Fibroblast of lung (primary cell): ENCODE measurements at regions not wholly inside any gene's neighbourhood (a gene's known extent, or its start where the extent isn't known, plus 50 kb on each side); places are given as distances from the start of the nearest gene placed in this dataset.

ENCODE experiments used
- DNase-seq, 2 donors: peaks; one replicate each; pipeline versions ENCODE4 v3.0.0 to v3.0.0-alpha.2; 2010; ENCODE audit warnings: low read depth in 2 of 2
- H2AFZ ChIP-seq: 2 replicates; pipeline ENCODE4 v1.5.1; 2012; ENCODE audit warnings: low read length, control low read depth, inconsistent platforms
- H3K27ac ChIP-seq: 2 replicates; pipeline ENCODE4 v1.5.1; 2011; ENCODE audit warnings: low read length, control low read depth; ENCODE audit not compliant: insufficient read depth
- H3K27me3 ChIP-seq: 2 replicates; pipeline ENCODE4 v1.5.1; 2011; ENCODE audit warnings: mild to moderate bottlenecking, low read length; ENCODE audit not compliant: control insufficient read depth, insufficient read depth
- H3K36me3 ChIP-seq: 2 replicates; pipeline ENCODE4 v1.5.1; 2011; ENCODE audit warnings: low read length; ENCODE audit not compliant: control insufficient read depth, insufficient read depth
- H3K4me1 ChIP-seq: 2 replicates; pipeline ENCODE4 v1.5.1; 2011; ENCODE audit warnings: low read length; ENCODE audit not compliant: control insufficient read depth, insufficient read depth; ENCODE audit errors: extremely low read depth
- H3K4me2 ChIP-seq: 2 replicates; pipeline ENCODE4 v1.5.1; 2011; ENCODE audit warnings: low read length, control low read depth; ENCODE audit not compliant: insufficient read depth; ENCODE audit errors: extremely low read depth
- H3K4me3 ChIP-seq, 4 experiments: fragments of 200-600 bp in 1 of 4; sonication (generic) in 1 of 4; replicated peaks in 1 of 4; 2 replicates each; pipeline ENCODE4 v1.5.1; 2011 to 2016; ENCODE audit warnings: low read length in 4 of 4, low read depth in 3 of 4, mild to moderate bottlenecking in 3 of 4, control low read depth in 2 of 4, inconsistent platforms in 1 of 4, mixed read lengths in 1 of 4; ENCODE audit not compliant: insufficient read depth in 1 of 4; ENCODE audit errors: control extremely low read depth in 1 of 4
- H3K79me2 ChIP-seq: 2 replicates; pipeline ENCODE4 v1.5.1; 2012; ENCODE audit warnings: mild to moderate bottlenecking, low read length, inconsistent platforms; ENCODE audit not compliant: control insufficient read depth, insufficient read depth
- H3K9ac ChIP-seq: 2 replicates; pipeline ENCODE4 v1.5.1; 2011; ENCODE audit warnings: mild to moderate bottlenecking, low read length, control low read depth; ENCODE audit not compliant: insufficient read depth
- H3K9me3 ChIP-seq: 2 replicates; pipeline ENCODE4 v1.5.1; 2012; ENCODE audit warnings: low read depth, low read length; ENCODE audit not compliant: control insufficient read depth, insufficient read depth
- H4K20me1 ChIP-seq: 2 replicates; pipeline ENCODE4 v1.5.1; 2011; ENCODE audit warnings: low read length; ENCODE audit not compliant: control insufficient read depth, insufficient read depth; ENCODE audit errors: extremely low read depth
- CTCF ChIP-seq, 2 donors: IDR thresholded peaks in 1 of 2; conservative IDR thresholded peaks in 1 of 2; 1 replicate in 1 of 2; 2 replicates in 1 of 2; pipeline ENCODE4 v1.5.1; 2011 to 2012; ENCODE audit warnings: low read length in 2 of 2, control low read depth in 1 of 2, inconsistent platforms in 1 of 2, low read depth in 1 of 2, mild to moderate bottlenecking in 1 of 2
- EZH2 ChIP-seq: IDR thresholded peaks from 2 replicates; pipeline ENCODE4 v1.5.1; 2012; ENCODE audit warnings: low read length, control low read depth, mild to moderate bottlenecking; ENCODE audit errors: missing control alignments

DNA sequence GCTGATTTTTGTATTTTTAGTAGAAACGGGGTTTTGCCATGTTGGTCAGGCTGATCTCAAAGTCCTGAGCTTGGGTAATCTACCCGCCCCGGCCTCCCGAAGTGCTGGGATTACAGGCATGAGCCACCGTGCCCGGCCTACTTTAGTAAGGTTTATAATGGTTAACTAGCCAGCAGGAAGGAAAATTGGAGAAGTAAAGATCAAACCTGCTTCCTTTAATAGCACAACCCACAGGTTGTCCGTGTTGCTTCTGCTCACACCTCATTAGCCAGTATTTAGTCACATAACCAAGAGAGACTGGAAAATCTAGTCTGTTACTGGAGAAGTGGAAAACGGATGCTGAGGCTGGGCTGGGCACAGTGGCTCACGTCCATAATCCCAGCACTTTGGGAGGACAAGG is 51.9 kb upstream of the TBL1XR1 start:
- H3K79me2 ChIP-seq, result no peaks in the 10 kb centered on the region
- no peak overlapping the region for H2AFZ ChIP-seq
- no peaks in the 10 kb centered on the region for H3K36me3 ChIP-seq
- no peak overlapping the region for H3K4me3 ChIP-seq
- no peak overlapping the region for H3K4me2 ChIP-seq
- H3K9me3 ChIP-seq, result no peaks in the 10 kb centered on the region
- H4K20me1 ChIP-seq, result no peaks in the 10 kb centered on the region
- H3K4me1 ChIP-seq, result no peaks in the 10 kb centered on the region
- no peak overlapping the region for H3K9ac ChIP-seq
- no peak for TF ChIP-seq EZH2
- TF ChIP-seq CTCF (conservative IDR thresholded peaks at IDR 0.05 in 1 of 2, IDR thresholded peaks at IDR 0.05 in 1 of 2; ENCODE audit: low read depth in 1 of 2, low read length in 2 of 2), result no peak
- H3K27ac ChIP-seq, result no peak overlapping the region
- DNase-seq, result no peak
- H3K27me3 ChIP-seq, result no peaks in the 10 kb centered on the region

GRCh38 chr3:177250151-177250550 is 52.9 kb upstream of the TBL1XR1 start:
- Histone ChIP-seq H2AFZ (no peak overlapping the region), H3K9me3 (no peaks in the 10 kb centered on the region), H4K20me1 (no peaks in the 10 kb centered on the region), H3K27ac (no peak overlapping the region), H3K27me3 (no peaks in the 10 kb centered on the region), H3K36me3 (no peaks in the 10 kb centered on the region), H3K79me2 (no peaks in the 10 kb centered on the region), H3K4me2 (no peak overlapping the region), H3K4me3 (no peak overlapping the region), H3K9ac (no peak overlapping the region), H3K4me1 (no peaks in the 10 kb centered on the region)
- no peak for TF ChIP-seq CTCF (conservative IDR thresholded peaks at IDR 0.05 in 1 of 2, IDR thresholded peaks at IDR 0.05 in 1 of 2; ENCODE audit: low read depth in 1 of 2, low read length in 2 of 2)
- no peak for TF ChIP-seq EZH2
- no peak for DNase-seq

GRCh38 chr3:177251755-177252154 is 54.5 kb upstream of the TBL1XR1 start:
- TF ChIP-seq EZH2 (no peak), CTCF (conservative IDR thresholded peaks at IDR 0.05 in 1 of 2, IDR thresholded peaks at IDR 0.05 in 1 of 2; ENCODE audit: low read depth in 1 of 2, low read length in 2 of 2) (no peak)
- no peak overlapping the region for H3K4me2 ChIP-seq
- H4K20me1 ChIP-seq, result no peaks in the 10 kb centered on the region
- no peaks in the 10 kb centered on the region for H3K27me3 ChIP-seq
- no peaks in the 10 kb centered on the region for H3K4me1 ChIP-seq
- no peak for DNase-seq
- H3K36me3 ChIP-seq, result no peaks in the 10 kb centered on the region
- H2AFZ ChIP-seq, result no peak overlapping the region
- H3K9me3 ChIP-seq, result no peaks in the 10 kb centered on the region
- H3K9ac ChIP-seq, result no peak overlapping the region
- H3K4me3 ChIP-seq, result no peak overlapping the region
- H3K27ac ChIP-seq, result no peak overlapping the region
- no peaks in the 10 kb centered on the region for H3K79me2 ChIP-seq
